GM19397 (cell line): ENCODE measurements at regions not wholly inside any gene's neighbourhood (a gene's known extent, or its start where the extent isn't known, plus 50 kb on each side); places are given as distances from the start of the nearest gene placed in this dataset.
"Not testable (repeated sequence)": the region's sequence is repeated elsewhere in the genome, so short reads cannot be mapped to it uniquely, and the experiment has no call there.

ENCODE experiments used
- ATAC-seq: cut with Tn5 transposase; IDR thresholded peaks from one replicate; pipeline ENCODE4 v1.9.1; 2021; ENCODE audit warnings: mild to moderate bottlenecking, moderate library complexity; ENCODE audit not compliant: unreplicated experiment

DNA sequence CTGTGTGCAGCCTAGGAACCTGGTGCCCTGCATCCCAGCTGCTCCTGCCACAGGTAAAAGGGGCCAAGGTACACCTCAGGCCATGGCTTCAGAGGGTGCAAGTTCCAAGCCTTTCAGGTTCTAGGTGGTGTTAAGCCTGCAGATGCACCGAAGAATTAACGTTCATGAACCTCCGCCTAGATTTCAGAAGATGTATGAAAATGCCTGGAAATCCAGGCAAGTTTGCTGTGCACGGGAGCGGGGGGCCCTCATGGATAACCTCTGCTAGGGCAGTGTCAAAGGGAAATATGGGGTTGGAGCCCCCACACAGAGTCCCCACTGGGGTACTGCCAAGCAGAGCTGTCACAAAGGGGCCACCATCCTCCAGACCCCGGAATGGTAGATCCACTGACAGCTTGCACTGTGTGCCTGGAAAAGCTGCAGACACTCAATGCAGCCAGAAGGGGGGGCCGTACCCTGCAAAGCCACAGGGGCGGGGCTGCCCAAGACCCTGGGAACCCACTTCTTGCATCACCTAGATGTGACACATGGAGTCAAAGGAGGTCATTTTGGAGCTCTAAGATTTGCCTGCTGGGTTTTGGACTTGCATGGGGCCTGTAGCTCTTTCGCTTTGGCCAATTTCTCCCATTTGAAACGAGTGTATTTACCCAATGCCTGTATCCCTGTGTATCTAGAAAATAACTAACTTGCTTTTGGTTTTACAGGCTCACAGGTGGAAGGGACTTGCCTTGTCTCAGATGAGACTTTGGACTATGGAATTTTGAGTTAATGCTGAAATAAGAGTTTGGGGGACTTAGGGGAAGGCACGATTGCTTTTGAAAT, 145.2 kb upstream of the C1QTNF3 start:
- ATAC-seq, result not testable (repeated sequence)

DNA sequence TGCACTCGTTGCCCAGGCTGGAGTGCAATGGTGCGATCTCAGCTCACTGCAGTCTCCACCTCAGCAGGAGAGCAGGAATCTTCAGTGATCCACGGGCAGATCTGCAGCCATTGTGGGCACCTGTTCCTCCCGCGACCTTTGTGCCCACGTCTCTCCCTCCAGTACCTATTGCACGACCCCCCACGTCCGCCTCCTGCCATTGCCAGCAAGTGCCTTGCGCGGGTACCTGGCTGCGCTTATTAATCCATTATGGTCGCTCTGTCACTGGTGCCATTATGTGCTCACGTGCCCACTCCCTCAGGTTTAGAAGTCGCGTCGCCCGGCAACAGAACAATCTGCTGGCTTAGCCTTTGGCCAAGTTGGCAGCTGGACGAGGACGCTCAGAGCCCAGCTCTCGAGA, 146.2 kb upstream of the C1QTNF3 start:
- not testable (repeated sequence) for ATAC-seq

DNA sequence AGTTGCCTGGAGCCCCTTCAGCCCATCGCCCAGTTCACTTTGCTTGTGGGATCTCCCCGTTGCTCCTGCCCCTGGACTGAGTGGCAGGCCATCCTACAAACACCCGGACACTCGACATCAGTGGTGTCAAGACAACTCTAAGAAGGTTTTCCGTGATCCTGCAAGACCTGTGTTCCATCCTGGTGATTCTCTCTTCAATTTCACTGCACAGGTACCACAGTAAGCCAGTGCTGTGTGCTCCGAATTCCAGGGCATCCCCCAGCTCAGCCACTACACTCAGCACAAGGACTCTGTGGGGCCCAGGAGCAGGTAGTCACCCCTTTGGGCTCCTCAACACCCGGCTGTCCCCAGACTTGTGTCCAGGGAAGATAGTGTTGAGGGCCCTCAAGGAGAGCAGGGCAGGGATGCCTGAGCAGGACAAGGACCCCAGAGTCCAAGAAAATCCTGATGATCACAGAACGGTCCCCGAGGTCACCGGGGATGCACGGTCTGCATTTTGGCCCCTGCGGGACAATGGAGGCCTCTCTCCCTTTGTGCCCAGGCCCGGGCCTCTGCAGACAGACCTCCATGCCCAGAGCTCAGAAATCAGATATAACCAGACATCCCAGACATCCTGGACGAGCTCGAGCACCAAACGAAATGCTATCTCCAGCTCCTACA, 146.9 kb upstream of the C1QTNF3 start:
- ATAC-seq, result not testable (repeated sequence)

DNA sequence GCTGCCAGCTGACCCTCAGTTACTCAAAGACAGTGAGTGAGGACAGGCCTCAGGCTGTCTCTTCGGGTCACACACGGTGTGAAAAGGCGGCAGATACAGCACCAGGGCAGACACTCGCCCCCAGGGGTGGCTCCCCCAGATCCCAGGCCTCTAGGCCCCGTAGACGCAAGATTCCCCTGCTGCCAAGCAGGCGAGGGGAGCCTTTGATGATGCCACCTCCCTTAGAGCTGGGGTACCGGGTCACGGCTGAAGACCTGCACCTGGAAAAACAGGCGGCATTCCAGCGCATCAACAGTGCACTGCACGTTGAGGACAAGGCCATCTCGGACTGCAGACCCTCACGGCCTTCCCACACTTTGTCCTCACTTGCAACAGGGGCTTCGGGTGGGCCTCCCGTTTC, 147.5 kb upstream of the C1QTNF3 start:
- ATAC-seq, result not testable (repeated sequence)

DNA sequence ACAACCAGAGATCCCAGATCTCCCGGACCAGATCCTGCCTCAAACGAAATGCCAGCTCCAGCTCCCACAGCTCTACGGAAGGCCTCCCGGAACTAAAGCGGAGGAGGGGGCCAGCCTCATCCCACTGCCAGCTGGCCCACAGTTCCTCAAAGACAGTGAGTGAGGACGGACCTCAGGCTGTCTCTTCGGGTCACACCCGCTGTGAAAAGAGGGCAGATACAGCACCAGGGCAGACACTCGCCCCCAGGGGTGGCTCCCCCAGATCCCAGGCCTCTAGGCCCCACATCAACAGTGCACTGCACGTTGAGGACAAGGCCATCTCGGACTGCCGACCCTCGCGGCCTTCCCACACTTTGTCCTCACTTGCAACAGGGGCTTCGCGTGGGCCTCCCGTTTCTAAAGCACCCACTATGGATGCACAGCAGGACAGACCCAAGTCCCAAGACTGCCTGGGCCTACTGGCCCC, 148.3 kb upstream of the C1QTNF3 start:
- not testable (repeated sequence) for ATAC-seq

DNA sequence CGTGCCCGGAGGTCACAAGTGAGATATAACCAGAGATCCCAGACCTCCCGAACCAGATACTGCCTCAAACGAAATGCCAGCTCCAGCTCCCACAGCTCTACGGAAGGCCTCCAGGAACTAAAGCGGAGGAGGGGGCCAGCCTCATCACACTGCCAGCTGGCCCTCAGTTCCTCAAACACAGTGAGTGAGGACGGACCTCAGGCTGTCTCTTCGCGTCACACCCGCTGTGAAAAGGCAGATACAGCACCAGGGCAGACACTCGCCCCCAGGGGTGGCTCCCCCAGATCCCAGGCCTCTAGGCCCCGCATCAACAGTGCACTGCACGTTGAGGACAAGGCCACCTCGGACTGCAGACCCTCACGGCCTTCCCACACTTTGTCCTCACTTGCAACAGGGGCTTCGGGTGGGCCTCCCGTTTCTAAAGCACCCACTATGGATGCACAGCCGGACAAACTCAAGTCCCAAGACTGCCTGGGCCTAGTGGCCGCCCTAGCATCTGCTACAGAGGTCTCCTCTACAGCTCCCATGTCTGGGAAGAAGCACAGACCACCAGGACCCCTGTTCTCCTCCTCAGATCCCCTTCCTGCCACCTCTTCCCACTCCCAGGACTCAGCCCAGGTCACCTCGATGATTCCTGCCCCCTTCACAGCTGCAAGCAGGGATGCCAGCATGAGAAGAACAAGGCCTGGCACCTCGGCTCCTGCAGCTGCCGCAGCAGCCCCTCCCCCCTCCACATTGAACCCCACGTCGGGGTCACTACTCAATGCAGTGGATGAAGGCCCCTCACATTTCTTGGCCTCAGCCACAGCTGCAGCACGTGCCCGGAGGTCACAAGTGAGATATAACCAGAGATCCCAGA, 149.3 kb upstream of the C1QTNF3 start:
- ATAC-seq, result not testable (repeated sequence)

DNA sequence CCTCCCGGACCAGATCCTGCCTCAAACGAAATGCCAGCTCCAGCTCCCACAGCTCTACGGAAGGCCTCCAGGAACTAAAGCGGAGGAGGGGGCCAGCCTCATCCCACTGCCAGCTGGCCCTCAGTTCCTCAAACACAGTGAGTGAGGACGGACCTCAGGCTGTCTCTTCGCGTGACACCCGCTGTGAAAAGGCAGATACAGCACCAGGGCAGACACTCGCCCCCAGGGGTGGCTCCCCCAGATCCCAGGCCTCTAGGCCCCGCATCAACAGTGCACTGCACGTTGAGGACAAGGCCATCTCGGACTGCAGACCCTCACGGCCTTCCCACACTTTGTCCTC, 149.9 kb upstream of the C1QTNF3 start:
- ATAC-seq, result not testable (repeated sequence)

DNA sequence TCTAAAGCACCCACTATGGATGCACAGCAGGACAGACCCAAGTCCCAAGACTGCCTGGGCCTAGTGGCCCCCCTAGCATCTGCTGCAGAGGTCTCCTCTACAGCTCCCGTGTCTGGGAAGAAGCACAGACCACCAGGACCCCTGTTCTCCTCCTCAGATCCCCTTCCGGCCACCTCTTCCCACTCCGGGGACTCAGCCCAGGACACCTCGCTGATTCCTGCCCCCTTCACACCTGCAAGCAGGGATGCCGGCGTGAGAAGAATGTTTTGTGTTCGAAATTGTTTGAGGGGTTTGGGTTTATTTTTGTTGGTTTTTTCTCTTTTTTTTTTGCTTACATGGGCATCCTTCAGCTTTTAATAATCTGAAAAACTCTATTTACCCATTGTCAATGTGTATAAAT, 150.3 kb upstream of the C1QTNF3 start:
- ATAC-seq, result not testable (repeated sequence)

DNA sequence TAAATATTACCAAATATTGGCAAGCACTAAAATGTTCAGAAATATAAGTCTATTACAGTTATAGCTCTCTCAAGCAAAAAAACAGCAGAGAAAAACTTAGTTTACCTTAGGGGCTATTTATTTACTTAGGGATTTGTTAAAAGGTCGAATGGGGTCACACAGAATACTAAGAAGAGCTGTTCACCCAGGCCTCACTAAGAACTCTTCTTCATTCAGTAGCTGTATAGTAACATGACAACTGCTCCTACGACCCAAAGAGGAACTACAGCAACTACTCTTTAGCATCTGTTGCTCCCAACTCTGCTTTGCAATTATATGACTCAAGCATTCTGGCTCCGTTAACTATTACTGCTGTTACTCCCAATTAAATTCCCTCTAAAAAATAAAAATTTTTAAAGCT, 150.8 kb upstream of the C1QTNF3 start:
- not testable (repeated sequence) for ATAC-seq

DNA sequence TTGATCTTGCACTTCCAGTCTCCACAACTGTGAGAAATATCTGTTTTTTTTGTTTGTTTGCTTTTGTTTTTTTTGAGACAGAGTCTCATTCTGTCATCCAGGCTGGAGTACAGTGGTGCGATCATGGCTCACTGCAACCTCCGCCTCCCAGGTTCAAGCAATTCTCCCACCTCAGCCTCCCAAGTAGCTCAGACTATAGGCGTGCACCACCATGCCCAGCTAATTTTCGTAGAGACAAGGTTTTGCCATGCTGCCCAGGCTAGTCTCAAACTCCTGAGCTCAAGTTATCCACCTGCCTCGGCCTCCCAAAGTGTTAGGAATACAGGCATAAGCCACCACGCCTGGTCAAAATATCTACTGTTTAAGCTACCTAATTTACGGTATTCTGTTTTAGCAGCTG, 153.1 kb upstream of the C1QTNF3 start:
- ATAC-seq, result not testable (repeated sequence)

DNA sequence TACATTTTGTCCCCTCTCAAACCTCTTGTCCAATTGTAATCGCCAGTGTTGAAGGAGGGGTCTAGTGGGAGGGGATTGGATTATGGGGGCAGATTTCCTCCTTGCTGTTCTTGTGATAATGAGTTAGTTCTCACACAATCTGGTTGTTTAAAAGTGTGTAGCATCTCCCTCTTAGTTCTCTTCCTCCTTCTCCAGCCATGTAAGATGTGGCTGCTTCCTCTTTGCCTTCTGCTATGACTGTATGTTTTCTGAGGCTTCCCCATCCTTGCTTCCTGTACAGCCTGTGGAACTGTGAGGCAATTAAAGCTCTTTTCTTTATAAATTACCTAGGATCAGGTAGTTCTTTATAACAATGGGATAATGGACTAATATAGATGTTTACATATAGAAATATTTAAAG, 162.3 kb upstream of the C1QTNF3 start:
- not testable (repeated sequence) for ATAC-seq

DNA sequence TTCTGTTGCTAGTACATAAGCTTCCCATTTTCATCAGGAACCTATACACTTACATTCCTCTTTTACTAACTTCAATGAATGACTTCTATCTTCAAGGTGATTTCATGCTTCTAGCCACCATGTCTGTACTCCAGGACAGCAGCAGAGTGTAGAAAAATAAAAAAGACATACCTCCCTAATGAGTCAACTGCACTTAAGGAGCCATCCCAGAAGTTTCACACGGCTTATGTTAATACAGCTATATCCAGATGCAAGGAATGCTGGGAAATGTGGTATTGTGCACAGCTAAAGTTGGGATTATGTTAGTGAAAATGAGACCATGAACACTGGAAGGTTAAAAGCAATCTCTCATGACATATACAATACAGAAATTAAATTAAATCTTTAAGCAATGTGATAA, 174.4 kb upstream of the C1QTNF3 start:
- ATAC-seq, result not testable (repeated sequence)

DNA sequence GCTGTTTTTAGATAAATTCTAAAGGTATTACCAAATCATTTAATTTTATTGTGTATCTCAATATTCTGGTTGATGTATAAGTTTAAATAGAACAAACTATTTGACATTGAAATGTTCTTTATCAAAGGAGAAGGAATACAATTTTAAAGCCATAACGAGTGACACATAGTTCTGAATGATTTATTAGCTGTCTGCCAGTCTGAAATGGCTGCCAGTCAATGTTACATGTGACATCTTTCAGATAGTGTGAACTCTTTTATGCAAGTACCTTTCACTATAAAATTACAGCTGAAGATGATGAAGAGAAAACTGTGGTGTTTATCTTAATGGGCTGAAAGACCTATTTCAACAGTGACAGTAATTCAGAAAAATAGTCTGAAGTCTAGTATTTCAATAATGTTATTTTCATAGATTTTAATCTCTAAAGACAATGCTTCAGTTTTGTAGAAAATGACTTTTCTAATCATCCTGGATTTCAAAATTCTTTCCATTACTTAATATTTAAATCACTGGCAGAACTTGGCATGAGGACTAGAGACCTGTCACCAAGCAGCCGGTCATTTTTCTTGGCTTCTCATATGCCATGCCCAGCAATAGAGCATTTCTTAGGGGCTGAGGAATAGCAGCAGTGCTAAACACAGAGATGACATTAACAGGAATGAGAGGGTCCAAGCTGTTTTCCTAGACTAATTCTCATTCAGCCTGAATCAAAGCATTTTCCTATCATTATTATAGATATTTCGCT, 178.5 kb upstream of the C1QTNF3 start:
- ATAC-seq, result not testable (repeated sequence)

DNA sequence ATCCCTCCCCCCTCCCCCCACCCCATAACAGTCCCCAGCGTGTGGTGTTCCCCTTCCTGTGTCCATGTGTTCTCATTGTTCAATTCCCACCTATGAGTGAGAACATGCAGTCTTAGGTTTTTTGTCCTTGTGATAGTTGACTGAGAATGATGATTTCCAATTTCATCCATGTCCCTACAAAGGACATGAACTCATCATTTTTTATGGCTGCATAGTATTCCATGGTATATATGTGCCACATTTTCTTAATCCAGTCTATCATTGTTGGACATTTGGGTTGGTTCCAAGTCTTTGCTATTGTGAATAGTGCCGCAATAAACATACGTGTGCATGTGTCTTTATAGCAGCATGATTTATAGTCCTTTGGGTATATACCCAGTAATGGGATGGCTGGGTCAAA, 180.1 kb upstream of the C1QTNF3 start:
- ATAC-seq, result not testable (repeated sequence)

DNA sequence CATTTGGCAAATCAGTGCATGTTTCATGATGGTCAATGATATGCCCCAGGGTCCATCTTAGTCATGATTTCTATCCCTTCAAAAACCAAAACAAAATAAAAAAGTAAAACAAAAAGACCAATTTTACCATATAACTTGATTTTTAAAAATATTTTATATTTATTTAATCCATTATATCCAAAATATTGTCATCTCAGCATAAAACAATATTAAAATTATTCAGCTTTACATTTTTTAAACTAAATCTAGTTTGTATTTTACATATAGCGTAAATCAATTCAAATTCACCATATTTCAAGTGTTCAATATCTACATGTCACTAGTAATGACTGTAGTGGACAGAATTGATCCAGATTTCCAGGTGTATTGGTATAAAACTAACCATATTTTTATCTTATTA, 187.4 kb upstream of the C1QTNF3 start:
- ATAC-seq, result not testable (repeated sequence)

DNA sequence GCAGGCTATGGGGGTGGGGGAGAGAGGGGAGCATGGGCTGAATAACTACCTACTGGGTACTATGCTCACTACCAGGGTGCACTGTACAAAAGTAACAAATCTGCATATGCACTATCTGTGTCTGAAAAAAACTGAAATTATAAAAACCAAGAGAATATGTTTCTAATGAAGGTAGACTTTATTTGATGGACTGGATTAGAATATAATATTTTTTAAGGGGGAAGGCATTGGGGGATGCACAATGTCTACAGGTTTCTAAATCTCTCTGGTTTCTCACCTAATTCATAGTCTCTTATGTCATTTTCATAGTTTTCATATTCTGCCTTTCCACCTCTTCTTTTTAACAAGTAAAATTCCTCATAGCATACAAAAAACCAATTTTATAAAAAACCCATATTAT, 200.8 kb upstream of the C1QTNF3 start:
- ATAC-seq, result not testable (repeated sequence)

DNA sequence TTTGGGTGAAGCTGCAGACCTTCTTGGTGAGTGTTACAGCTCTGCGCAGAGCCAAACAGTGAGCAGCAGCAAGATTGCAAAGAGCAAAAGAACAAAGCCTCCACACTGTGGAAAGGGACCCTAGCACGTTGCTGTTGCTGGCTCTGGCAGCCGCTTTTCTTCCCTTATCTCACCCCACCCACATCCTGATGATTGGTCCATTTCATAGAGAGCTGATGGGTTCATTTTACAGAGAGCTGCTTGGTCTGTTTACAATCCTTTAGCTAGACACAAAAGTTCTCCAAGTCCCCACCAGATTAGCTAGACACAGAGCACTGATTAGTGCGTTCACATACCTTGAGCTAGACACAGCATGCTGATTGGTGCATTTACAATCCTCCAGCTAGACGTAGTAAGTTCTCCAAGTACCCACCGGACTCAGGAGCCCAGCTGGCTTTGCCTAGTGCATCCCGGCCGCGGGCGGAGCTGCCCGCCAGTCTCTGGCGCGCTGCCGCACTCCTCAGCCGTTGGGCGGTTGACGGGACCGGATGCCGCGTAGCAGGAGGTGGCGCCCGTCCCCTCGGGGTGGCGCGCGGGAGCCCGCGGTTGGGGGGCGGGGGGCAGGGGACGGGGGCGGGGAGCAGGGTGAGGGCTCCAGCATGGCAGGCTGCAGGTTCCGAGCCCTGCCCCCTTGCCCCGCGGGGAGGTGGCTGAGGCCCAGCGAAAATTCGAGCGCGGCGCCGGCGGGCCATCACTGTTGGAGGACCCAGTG, 201.4 kb upstream of the C1QTNF3 start:
- not testable (repeated sequence) for ATAC-seq

DNA sequence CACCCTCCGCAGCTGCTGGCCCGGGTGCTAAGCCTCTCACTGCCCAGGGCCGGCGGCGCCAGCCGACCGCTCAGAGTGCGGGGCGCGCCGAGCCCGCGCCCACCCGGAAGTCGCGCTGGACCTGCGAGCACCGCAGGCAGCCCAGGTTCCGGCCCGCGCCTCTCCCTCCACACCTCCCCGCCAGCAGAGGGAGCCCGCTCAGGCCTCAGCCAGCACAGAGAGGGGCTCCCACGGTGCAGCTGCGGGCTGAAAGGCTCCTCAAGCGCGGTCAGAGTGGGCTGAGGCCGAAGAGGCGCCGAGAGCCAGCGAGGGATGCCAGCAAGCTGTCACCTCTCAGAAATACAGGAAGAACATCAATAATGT, 202.0 kb upstream of the C1QTNF3 start:
- ATAC-seq, result not testable (repeated sequence)

DNA sequence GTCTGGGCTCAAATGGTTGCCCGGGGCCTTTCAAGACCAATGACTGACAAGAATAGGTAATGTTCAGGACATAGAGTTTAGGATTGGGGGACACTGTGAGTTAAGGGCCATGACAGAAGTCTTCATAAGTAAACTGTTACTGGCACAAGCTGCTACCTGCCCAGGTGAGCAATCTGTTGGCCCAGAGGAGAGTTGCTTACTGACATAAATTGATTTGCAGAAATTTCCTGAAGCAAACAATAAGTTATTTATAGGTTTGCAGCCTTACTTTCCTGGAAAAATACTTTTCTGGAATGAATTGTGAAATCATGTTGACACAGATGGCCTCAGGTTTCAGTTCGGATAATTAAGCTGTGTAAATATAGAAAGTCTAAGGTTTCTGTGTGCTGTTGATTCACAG, 202.8 kb upstream of the C1QTNF3 start:
- not testable (repeated sequence) for ATAC-seq

DNA sequence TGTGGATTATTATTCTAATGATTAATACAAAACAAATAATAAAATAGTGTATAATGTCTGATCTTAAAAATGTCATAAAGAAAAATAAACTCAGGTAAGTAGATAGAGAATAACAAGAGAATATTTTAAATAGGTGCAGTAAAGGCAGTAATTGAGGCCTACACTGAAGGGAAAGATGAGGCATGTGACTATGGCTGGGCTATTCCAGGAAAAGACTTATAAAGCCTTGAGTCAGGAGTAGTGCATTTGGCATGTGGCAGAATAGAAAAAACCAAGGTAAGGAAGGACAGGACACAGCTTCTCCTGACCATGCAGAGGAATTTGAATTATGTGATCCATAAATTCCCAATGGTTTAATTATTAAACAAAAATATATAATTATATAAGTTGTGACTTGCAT, 215.6 kb upstream of the C1QTNF3 start:
- ATAC-seq, result not testable (repeated sequence)
